Testis (tissue), 2 donors: ENCODE measurements at regions not wholly inside any gene's neighbourhood (a gene's known extent, or its start where the extent isn't known, plus 50 kb on each side); places are given as distances from the start of the nearest gene placed in this dataset.

ENCODE experiments used
- DNase-seq: peaks from one replicate; pipeline ENCODE4 v3.0.0-alpha.2; 2019
- H3K27ac ChIP-seq, 2 donors: fragments of 200-600 bp; sonication (generic); one replicate each; pipeline ENCODE4 v1.5.1; 2019
- H3K27me3 ChIP-seq: fragments of 200-600 bp; sonication (generic); one replicate; pipeline ENCODE4 v1.5.1; 2019
- H3K36me3 ChIP-seq: fragments of 200-600 bp; sonication (generic); one replicate; pipeline ENCODE4 v1.5.1; 2017; ENCODE audit warnings: low read depth; ENCODE audit errors: missing control alignments
- H3K4me1 ChIP-seq: fragments of 200-600 bp; sonication (generic); one replicate; pipeline ENCODE4 v1.5.1; 2019
- H3K4me3 ChIP-seq, 2 donors: fragments of 200-600 bp; sonication (generic); one replicate each; pipeline ENCODE4 v1.5.1; 2017 to 2019
- H3K9me3 ChIP-seq: fragments of 200-600 bp; sonication (generic); one replicate; pipeline ENCODE4 v1.5.1; 2017
- POLR2A ChIP-seq: fragments of 450-650 bp; IDR thresholded peaks from one replicate; pipeline ENCODE4 v1.6.1; 2017; ENCODE audit warnings: antibody characterized with exemption, mild to moderate bottlenecking, moderate library complexity
- WGBS, 2 donors: methylation state at CpG; one replicate each; pipeline ENCODE4 v1.1.5; 2018; 5-methylcytosine and 5-hydroxymethylcytosine counted together
- intact Hi-C: fragments of 100-400 bp; cut with DNase I; formaldehyde crosslinking; loops from one replicate; pipeline ENCODE4 v1.15.1; 2023; ENCODE audit warnings: low total_unique reads
- TF ChIP-seq, protein P1 (sequence below), 3 experiments: fragments of 450-650 bp in 2 of 3; fragments of 200-600 bp in 1 of 3; sonication (generic) in 1 of 3; IDR thresholded peaks; one replicate each; pipeline ENCODE4 v1.5.1; 2016 to 2019; ENCODE audit warnings: antibody characterized with exemption in 3 of 3, mild to moderate bottlenecking in 2 of 3, moderate library complexity in 1 of 3

- no peak overlapping the region for H3K27ac ChIP-seq
- TF ChIP-seq POLR2A = no peak
- TF ChIP-seq, protein P1, sequence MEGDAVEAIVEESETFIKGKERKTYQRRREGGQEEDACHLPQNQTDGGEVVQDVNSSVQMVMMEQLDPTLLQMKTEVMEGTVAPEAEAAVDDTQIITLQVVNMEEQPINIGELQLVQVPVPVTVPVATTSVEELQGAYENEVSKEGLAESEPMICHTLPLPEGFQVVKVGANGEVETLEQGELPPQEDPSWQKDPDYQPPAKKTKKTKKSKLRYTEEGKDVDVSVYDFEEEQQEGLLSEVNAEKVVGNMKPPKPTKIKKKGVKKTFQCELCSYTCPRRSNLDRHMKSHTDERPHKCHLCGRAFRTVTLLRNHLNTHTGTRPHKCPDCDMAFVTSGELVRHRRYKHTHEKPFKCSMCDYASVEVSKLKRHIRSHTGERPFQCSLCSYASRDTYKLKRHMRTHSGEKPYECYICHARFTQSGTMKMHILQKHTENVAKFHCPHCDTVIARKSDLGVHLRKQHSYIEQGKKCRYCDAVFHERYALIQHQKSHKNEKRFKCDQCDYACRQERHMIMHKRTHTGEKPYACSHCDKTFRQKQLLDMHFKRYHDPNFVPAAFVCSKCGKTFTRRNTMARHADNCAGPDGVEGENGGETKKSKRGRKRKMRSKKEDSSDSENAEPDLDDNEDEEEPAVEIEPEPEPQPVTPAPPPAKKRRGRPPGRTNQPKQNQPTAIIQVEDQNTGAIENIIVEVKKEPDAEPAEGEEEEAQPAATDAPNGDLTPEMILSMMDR (IDR thresholded peaks at IDR 0.05) = no peak
- intact Hi-C loops = no loop called here
These were observed 213.7 kb upstream of the COPS8 start for GRCh38 chr2:236872015-236872414.

DNA sequence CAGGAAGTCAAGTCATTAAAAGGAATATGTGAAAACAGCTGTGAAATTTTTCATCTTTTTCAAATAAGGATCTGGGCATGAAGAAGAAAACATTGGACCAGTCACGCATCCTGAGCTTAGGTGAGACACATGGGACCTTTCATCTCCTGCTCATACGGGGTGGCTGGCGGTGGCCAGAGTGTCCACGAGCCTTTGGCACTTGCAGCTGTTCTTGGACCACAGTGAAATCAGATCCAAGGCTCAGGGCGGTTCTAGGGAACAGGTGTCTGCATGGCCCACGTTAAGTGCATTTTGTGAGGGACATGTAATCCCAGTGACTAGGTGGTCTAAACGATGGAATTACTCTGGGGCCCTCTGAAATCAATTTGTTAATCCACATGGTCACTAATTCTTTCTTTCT lies 212.7 kb upstream of the COPS8 start:
- Histone ChIP-seq H3K36me3 (no peaks in the 10 kb centered on the region), H3K27me3 (no peaks in the 10 kb centered on the region), H3K27ac (no peak overlapping the region), H3K4me3 (no peak overlapping the region), H3K4me1 (no peaks in the 10 kb centered on the region), H3K9me3 (no peaks in the 10 kb centered on the region)
- WGBS, 2 donors = 93 to 96% methylated on average over 7 of the region's 7 CpGs
- intact Hi-C loops = no loop called here
- TF ChIP-seq POLR2A = no peak
- TF ChIP-seq, protein P1 (IDR thresholded peaks at IDR 0.05) = no peak
- no peak for DNase-seq

More at GRCh38 chr2:236872015-236872414, 213.7 kb upstream of the COPS8 start:
- 83 to 90% methylated on average over 4 of the region's 4 CpGs for WGBS, 2 donors
- Histone ChIP-seq H3K4me3 (no peak overlapping the region), H3K4me1 (no peaks in the 10 kb centered on the region), H3K27me3 (no peaks in the 10 kb centered on the region), H3K36me3 (no peaks in the 10 kb centered on the region), H3K9me3 (no peaks in the 10 kb centered on the region)
- DNase-seq = no peak

DNA sequence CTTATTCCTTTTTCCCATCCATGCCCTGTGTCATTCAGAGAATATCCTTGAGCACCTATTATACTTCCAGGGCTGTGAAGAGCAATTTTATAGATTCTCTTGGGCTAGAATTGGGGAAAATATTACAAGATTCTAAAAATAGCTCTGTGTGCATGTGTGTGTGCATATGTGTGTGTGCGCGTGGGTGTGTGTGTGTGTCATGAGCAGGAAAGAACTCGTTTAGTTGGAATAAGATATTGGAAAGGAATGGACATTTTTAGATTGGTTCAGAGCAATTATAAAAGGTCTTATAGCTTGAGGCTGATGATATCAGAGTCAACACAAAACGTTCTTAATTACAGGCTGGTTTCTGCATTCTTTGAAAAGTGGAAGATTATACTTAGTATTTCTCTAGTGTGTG lies 212.1 kb upstream of the COPS8 start:
- Histone ChIP-seq H3K9me3 (no peaks in the 10 kb centered on the region), H3K27ac (no peak overlapping the region), H3K4me1 (no peaks in the 10 kb centered on the region), H3K27me3 (no peaks in the 10 kb centered on the region), H3K4me3 (no peak overlapping the region), H3K36me3 (no peaks in the 10 kb centered on the region)
- TF ChIP-seq, protein P1 (IDR thresholded peaks at IDR 0.05) = no peak
- no peak for TF ChIP-seq POLR2A
- intact Hi-C loops = no loop called here
- DNase-seq = no peak
- 38 to 58% methylated on average over 4 of the region's 4 CpGs for WGBS, 2 donors

DNA sequence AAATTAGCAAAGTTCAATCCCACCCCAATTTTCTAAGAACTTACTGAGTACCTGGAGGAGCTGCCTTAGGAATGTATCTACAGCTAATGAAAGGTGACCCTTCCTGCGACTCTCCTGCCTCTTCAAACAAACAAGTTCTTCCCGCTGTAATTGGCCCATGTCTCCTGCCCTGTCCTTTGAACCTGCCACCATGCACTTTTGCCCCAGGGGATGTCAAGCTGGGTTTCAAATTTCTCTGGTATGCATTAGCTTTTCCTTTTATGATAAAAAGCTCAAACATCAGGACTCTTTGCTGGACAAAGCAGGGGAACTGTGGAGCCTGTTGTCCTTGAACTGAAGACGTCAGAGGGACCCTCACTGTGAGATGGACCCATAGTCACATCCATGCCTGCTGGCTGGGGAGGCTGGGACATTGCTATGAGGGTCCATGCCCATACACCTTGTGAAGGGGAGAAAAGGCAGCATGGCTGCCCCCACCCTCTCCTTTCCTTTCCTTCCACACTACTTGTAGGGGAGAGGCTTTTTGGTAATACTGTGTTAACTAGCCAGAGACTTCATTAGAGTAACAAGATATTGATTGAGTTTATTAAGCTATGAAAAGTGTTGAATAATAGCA lies 210.7 kb upstream of the COPS8 start:
- no peak for TF ChIP-seq POLR2A
- TF ChIP-seq, protein P1 (IDR thresholded peaks at IDR 0.05) = no peak
- Histone ChIP-seq H3K4me1 (no peaks in the 10 kb centered on the region), H3K4me3 (no peak overlapping the region), H3K27me3 (no peaks in the 10 kb centered on the region), H3K36me3 (no peaks in the 10 kb centered on the region), H3K27ac (no peak overlapping the region), H3K9me3 (no peaks in the 10 kb centered on the region)
- 72 to 82% methylated on average over 3 of the region's 3 CpGs for WGBS, 2 donors
- DNase-seq = no peak
- intact Hi-C loops = no loop called here

- 53 to 54% methylated on average over 9 to 16 of the region's 16 CpGs for WGBS, 2 donors
- intact Hi-C loops = no loop called here
These were observed 209.7 kb upstream of the COPS8 start for GRCh38 chr2:236875906-236876505.

More at GRCh38 chr2:236875906-236876505, 209.7 kb upstream of the COPS8 start:
- Histone ChIP-seq H3K36me3 (no peaks in the 10 kb centered on the region), H3K4me1 (no peaks in the 10 kb centered on the region), H3K27ac (no peak overlapping the region), H3K9me3 (no peaks in the 10 kb centered on the region), H3K27me3 (no peaks in the 10 kb centered on the region), H3K4me3 (no peak overlapping the region)
- DNase-seq = no peak
- TF ChIP-seq, protein P1 (IDR thresholded peaks at IDR 0.05) = no peak
- no peak for TF ChIP-seq POLR2A
